HCT116 (cell line): ENCODE measurements at regions not wholly inside any gene's neighbourhood (a gene's known extent, or its start where the extent isn't known, plus 50 kb on each side); places are given as distances from the start of the nearest gene placed in this dataset.

Experiments used
- CEBPB ChIP-seq: IDR thresholded peaks from 2 replicates; pipeline ENCODE4 v1.6.1; 2012; ENCODE audit warnings: low read depth
- CTCF ChIP-seq, 3 experiments: fragments of 200-600 bp in 1 of 3; sonication (generic) in 1 of 3; IDR thresholded peaks in 2 of 3; conservative IDR thresholded peaks in 1 of 3; 2 replicates each; pipeline ENCODE4 v1.5.1; 2012 to 2017; ENCODE audit warnings: low read depth in 2 of 3, low read length in 2 of 3, antibody characterized with exemption in 1 of 3, borderline replicate concordance in 1 of 3, control low read depth in 1 of 3, mild to moderate bottlenecking in 1 of 3, mixed read lengths in 1 of 3, mixed run types in 1 of 3, moderate library complexity in 1 of 3; ENCODE audit not compliant: insufficient read depth in 1 of 3
- REST ChIP-seq: IDR thresholded peaks from 2 replicates; pipeline ENCODE4 v1.6.1; 2012; ENCODE audit warnings: low read depth
- ZNF274 ChIP-seq: fragments of 200-500 bp; sonication (Bioruptor generic); IDR thresholded peaks from 2 replicates; pipeline ENCODE4 v1.6.1; 2014; ENCODE audit warnings: mild to moderate bottlenecking, low read depth, low read length, inconsistent platforms

GRCh38 chr9:13809401-13809800 is 504.5 kb downstream of the NFIB start:
- TF ChIP-seq REST, result no peak
- no peak for TF ChIP-seq ZNF274
- no peak for TF ChIP-seq CTCF (IDR thresholded peaks at IDR 0.05 in 2 of 3, conservative IDR thresholded peaks at IDR 0.05 in 1 of 3; ENCODE audit: borderline replicate concordance in 1 of 3, insufficient read depth in 1 of 3, low read depth in 2 of 3, low read length in 2 of 3)
- TF ChIP-seq CEBPB, result no peak
